ENCODE measurements at regions not wholly inside any gene's neighbourhood (a gene's known extent, or its start where the extent isn't known, plus 50 kb on each side); places are given as distances from the start of the nearest gene placed in this dataset.

GRCh38 chrX:134173541-134174272, 63.3 kb upstream of the CCDC160 start:
- DNase-seq (ENCODE audit: low read depth in 3 of 3), result no peak

- no peak for DNase-seq (ENCODE audit: low read depth in 3 of 3)
Observed at GRCh38 chrX:134174273-134174660, 62.7 kb upstream of the CCDC160 start.

GRCh38 chrX:134174859-134175258, 62.1 kb upstream of the CCDC160 start:
- no peak for DNase-seq (ENCODE audit: low read depth in 3 of 3)

GRCh38 chrX:134177527-134177926, 59.5 kb upstream of the CCDC160 start:
- DNase-seq (ENCODE audit: low read depth in 3 of 3), result no peak

- DNase-seq (ENCODE audit: low read depth in 3 of 3), result no peak
Observed at GRCh38 chrX:134180601-134181274, 56.2 kb upstream of the CCDC160 start.

GRCh38 chrX:134181275-134181660, 55.7 kb upstream of the CCDC160 start:
- DNase-seq (ENCODE audit: low read depth in 3 of 3), result no peak

- no peak for DNase-seq (ENCODE audit: low read depth in 3 of 3)
Observed at GRCh38 chrX:134183665-134184064, 53.3 kb upstream of the CCDC160 start.

- DNase-seq (ENCODE audit: low read depth in 3 of 3), result no peak
Observed at GRCh38 chrX:134184936-134185335, 52.0 kb upstream of the CCDC160 start.

- peak in 2 of 3 experiments; percentile 13 to 37 for DNase-seq (ENCODE audit: low read depth in 3 of 3)
Observed at GRCh38 chrX:134186362-134187121, 50.4 kb upstream of the CCDC160 start.
